ENCODE measurements at regions not wholly inside any gene's neighbourhood (a gene's known extent, or its start where the extent isn't known, plus 50 kb on each side); places are given as distances from the start of the nearest gene placed in this dataset.
"Not testable (repeated sequence)": the region's sequence is repeated elsewhere in the genome, so short reads cannot be mapped to it uniquely, and the experiment has no call there.

DNA sequence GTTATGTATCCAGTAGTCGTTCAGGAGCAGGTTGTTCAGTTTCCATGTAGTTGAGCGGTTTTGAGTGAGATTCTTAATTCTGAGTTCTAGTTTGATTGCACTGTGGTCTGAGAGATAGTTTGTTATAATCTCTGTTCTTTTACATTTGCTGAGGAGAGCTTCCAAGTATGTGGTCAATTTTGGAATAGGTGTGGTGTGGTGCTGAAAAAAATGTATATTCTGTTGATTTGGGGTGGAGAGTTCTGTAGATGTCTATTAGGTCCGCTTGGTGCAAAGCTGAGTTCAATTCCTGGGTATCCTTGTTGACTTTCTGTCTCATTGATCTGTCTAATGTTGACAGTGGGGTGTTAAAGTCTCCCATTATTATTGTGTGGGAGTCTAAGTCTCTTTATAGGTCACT, 68.6 kb upstream of the IZUMO1R start:
- not testable (repeated sequence) for DNase-seq

DNA sequence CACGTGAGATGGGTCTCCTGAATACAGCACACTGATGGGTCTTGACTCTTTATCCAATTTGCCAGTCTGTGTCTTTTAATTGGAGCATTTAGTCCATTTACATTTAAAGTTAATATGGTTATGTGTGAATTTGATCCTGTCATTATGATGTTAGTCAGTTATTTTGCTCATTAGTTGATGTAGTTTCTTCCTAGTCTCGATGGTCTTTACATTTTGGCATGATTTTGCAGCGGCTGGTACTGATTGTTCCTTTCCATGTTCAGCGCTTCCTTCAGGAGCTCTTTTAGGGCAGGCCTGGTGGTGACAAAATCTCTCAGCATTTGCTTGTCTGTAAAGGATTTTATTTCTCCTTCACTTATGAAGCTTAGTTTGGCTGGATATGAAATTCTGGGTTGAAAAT, 68.0 kb upstream of the IZUMO1R start:
- DNase-seq: not testable (repeated sequence)

DNA sequence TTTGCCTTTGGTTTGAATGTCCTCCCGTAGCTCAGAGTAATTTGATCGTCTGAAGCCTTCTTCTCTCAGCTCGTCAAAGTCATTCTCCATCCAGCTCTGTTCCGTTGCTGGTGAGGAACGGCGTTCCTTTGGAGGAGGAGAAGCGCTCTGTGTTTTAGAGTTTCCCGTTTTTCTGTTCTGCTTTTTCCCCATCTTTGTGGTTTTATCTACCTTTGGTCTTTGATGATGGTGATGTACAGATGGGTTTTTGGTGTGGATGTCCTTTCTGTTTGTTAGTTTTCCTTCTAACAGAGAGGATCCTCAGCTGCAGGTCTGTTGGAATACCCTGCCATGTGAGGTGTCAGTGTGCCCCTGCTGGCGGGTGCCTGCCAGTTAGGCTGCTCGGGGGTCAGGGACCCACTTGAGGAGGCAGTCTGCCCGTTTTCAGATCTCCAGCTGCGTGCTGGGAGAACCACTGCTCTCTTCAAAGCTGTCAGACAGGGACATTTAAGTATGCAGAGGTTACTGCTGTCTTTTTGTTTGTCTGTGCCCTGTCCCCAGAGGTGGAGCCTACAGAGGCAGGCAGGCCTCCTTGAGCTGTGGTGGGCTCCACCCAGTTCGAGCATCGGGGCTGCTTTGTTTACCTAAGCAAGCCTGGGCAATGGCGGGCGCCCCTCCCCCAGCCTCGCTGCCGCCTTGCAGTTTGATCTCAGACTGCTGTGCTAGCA, 66.8 kb upstream of the IZUMO1R start:
- peak in 1 of 2 donors; percentile 25 for DNase-seq

DNA sequence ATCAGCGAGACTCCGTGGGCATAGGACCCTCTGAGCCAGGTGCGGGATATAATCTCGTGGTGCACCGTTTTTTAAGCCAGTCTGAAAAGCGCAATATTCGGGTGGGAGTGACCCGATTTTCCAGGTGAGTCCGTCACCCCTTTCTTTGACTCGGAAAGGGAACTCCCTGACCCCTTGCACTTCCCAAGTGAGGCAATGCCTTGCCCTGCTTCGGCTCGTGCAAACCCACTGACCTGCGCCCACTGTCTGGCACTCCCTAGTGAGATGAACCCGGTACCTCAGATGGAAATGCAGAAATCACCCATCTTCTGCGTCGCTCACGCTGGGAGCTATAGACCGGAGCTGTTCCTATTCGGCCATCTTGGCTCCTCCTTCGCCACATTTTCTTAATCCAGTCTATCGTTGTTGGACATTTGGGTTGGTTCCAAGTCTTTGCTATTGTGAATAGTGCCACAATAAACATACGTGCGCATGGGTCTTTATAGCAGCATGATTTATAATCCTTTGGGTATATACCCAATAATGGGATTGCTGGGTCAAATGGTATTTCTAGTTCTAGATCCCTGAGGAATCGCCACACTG, 66.1 kb upstream of the IZUMO1R start:
- peak; percentile 11 to 24 for DNase-seq

DNA sequence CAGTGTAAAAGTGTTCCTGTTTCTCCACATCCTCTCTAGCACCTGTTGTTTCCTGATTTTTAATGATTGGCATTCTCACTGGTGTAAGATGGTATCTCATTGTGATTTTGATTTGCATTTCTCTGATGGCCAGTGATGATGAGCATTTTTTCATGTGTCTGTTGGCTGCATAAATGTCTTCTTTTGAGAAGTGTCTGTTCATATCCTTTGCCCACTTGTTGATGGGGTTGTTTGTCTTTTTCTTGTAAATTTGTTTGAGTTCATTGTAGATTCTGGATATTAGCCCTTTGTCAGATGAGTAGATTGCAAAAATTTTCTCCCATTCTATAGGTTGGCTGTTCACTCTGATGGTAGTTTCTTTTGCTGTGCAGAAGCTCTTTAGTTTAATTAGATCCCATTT, 65.6 kb upstream of the IZUMO1R start:
- not testable (repeated sequence) for DNase-seq

DNA sequence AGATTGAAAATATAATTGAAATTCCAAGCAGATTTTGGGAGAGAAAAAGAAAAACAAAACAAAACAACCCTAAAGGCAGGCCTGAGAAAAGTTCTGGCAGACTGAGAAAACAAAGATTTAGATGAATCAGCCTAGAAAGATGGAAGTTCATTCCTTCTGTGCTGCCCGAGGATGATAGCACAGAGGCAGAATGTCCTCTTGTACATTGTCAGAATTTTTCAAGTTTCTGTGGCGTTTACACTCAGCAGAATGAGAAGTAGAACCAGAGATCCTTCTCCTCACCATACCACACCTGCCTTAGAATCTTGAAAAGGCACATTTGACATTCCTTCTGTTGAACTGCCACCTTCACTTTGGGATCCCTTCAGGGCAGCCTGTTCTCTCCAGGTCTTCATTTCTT, 62.5 kb upstream of the IZUMO1R start:
- DNase-seq: no peak

DNA sequence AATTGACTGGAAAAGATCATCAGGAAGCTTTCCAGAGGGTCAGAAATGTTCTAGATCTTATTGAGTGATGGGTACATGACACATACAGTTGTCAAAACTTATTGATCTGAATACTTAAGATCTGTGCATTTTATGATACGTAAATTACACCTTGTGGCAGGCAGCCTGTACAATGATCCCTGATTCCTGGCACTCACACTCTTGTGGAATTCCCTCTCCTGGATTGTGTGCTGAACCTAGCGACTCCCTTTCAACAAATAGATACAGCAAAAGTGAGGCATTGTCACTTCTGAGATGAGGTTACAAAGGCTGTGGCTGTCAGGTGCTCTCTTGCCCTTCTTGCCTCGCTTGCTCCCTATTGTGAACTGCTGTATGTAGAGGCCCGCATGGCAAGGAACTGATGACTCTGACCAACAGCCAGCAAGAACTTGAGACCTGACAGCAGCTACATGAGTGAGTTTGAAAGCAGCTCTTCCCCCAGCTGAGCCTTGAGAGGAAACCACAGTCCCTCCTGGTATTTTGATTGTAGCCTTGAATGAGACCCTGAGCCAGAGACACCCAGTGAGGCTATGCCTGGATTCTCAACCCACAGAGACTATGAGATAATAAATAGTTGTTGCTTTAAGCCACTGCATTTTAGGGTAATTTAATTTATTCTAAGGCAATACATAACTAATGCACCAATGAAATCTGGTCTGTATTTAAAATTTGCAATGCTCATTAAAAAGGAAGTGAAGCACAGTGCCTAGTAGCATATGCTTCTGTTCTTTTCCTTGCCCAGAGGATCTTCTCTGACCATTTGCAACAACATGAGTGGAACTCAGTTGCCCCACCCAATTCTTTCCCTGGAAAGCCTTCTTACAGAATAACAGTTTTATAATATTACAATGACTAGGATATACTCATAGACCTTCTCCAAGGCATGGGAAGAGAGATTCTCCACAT, 60.5 kb upstream of the IZUMO1R start:
- DNase-seq: no peak

DNA sequence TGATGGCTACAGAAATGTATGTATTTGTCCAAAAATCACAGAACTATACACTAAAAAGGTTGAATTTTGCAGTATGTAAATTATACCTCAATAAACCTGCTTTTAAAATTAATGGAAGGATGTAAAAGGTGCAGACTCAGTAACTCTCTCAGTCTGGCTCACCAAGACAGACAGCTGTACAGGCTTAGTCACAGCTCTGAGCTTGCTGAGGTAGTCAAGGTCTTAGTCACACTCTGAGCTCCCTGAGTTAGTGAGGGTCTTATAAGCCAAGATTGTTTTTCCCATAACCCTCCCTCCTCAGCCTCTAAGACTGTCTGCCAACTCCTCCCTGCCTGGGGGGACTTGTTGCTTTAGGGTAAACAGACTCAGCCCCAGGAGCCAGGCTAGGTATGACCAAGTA, 59.3 kb upstream of the IZUMO1R start:
- no peak for DNase-seq

DNA sequence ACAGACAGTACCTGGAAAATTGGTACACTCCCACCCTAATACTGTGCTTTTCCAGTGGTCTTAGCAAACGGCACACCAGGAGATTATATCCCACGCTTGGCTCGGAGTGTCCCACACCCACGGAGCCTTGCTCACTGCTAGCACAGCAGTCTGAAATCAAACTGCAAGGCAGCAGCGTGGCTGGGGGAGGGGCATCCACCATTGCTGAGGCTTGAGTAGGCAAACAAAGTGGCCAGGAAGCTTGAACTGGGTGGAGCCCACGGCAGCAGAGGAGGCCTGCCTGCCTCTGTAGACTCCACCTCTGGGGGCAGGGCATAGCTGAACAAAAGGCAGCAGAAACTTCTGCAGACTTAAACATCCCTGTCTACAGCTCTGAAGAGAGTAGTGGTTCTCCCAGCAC, 56.1 kb upstream of the IZUMO1R start:
- not testable (repeated sequence) for DNase-seq

DNA sequence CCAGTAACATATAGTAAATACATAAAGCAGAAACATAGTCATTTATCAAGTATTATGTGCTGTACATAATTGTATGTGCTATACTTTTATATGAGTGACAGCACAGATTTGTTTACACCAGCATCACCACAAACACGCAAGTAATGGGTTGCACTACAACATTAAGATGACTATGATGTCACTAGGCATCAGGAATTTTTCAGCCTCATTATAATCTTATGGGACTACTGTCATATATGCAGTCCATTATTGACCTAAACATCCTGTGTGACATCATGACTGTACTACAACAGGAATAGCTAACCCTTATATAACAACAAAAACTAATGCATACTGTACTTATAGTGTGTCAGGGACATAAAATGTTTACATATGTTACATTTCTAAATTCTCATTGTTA, 50.2 kb upstream of the IZUMO1R start:
- DNase-seq: no peak
